Subcutaneous abdominal adipose tissue (tissue), 5 donors: ENCODE measurements at regions not wholly inside any gene's neighbourhood (a gene's known extent, or its start where the extent isn't known, plus 50 kb on each side); places are given as distances from the start of the nearest gene placed in this dataset.

Experiments
- H3K27ac ChIP-seq: one replicate; pipeline ENCODE4 v1.7.0; 2013; ENCODE audit warnings: low read depth, mild to moderate bottlenecking, inconsistent platforms, low read length, moderate library complexity
- H3K27me3 ChIP-seq, 5 donors: one replicate each; pipeline ENCODE4 v1.7.0; 2013; ENCODE audit warnings: low read length in 5 of 5, inconsistent platforms in 1 of 5; ENCODE audit not compliant: control insufficient read depth in 5 of 5, insufficient read depth in 4 of 5
- H3K36me3 ChIP-seq, 5 donors: one replicate each; pipeline ENCODE4 v1.7.0; 2013; ENCODE audit warnings: low read length in 5 of 5; ENCODE audit not compliant: control insufficient read depth in 5 of 5, insufficient read depth in 5 of 5
- H3K4me1 ChIP-seq, 5 donors: one replicate each; pipeline ENCODE4 v1.7.0; 2013; ENCODE audit warnings: low read length in 5 of 5, mild to moderate bottlenecking in 3 of 5, moderate library complexity in 1 of 5; ENCODE audit not compliant: control insufficient read depth in 5 of 5, insufficient read depth in 5 of 5
- H3K4me3 ChIP-seq, 5 donors: one replicate each; pipeline ENCODE4 v1.7.0; 2013; ENCODE audit warnings: low read length in 5 of 5, low read depth in 1 of 5
- H3K9ac ChIP-seq, 5 donors: one replicate each; pipeline ENCODE4 v1.7.0; 2013; ENCODE audit warnings: low read length in 5 of 5, mild to moderate bottlenecking in 4 of 5, moderate library complexity in 3 of 5
- H3K9me3 ChIP-seq, 5 donors: one replicate each; pipeline ENCODE4 v1.7.0; 2013; ENCODE audit warnings: low read length in 5 of 5; ENCODE audit not compliant: control insufficient read depth in 5 of 5
- donor health status: healthy.
- donor health status: healthy.
- donor health status: healthy.
- donor health status: healthy.
- donor health status: healthy.

GRCh38 chr11:25988178-25988577, 343.8 kb upstream of the ANO3 start:
- H3K9me3 ChIP-seq: no peaks in the 10 kb centered on the region
- peaks cover 0 to 15% (median 6%) of the 10 kb centered on the region in 5 donors for H3K4me1 ChIP-seq
- H3K27me3 ChIP-seq: no peaks in the 10 kb centered on the region
- no peak overlapping the region for H3K9ac ChIP-seq
- H3K4me3 ChIP-seq: no peak overlapping the region
- no peaks in the 10 kb centered on the region for H3K36me3 ChIP-seq
- H3K27ac ChIP-seq: no peak overlapping the region

GRCh38 chr11:25990406-25990805, 341.5 kb upstream of the ANO3 start:
- no peak overlapping the region for H3K27ac ChIP-seq
- H3K27me3 ChIP-seq: no peaks in the 10 kb centered on the region
- H3K36me3 ChIP-seq: no peaks in the 10 kb centered on the region
- no peak overlapping the region for H3K9ac ChIP-seq
- no peak overlapping the region for H3K4me3 ChIP-seq
- H3K4me1 ChIP-seq: peaks cover 0 to 15% (median 6%) of the 10 kb centered on the region in 5 donors
- H3K9me3 ChIP-seq: no peaks in the 10 kb centered on the region

- no peak overlapping the region for H3K27ac ChIP-seq
- no peaks in the 10 kb centered on the region for H3K27me3 ChIP-seq
- no peak overlapping the region for H3K9ac ChIP-seq
- peaks cover 0 to 15% (median 6%) of the 10 kb centered on the region in 5 donors for H3K4me1 ChIP-seq
- H3K9me3 ChIP-seq: no peaks in the 10 kb centered on the region
- H3K4me3 ChIP-seq: no peak overlapping the region
- no peaks in the 10 kb centered on the region for H3K36me3 ChIP-seq
Observed at GRCh38 chr11:25991476-25991875, 340.5 kb upstream of the ANO3 start.

DNA sequence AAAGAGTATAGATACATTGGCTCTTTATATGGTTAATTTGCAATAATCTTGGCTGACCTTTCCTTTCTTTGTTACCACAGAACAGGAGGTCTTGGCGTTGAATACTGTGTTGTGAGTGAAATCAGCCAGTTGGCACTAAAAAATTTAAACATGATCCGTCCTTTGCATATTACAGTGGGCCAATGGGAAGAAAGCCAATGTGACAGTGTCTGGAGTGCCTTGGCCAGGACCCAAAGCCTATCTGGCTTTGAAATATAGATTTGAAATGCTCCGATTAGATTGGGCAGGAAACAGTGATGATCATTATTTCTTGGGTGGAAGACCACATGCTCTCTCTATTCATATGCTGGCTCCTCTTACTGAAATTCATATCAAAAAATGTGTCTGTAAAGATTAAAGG, 339.6 kb upstream of the ANO3 start:
- no peak overlapping the region for H3K4me3 ChIP-seq

GRCh38 chr11:25993016-25993415, 338.9 kb upstream of the ANO3 start:
- H3K27ac ChIP-seq: no peak overlapping the region
- H3K27me3 ChIP-seq: no peaks in the 10 kb centered on the region
- H3K9ac ChIP-seq: no peak overlapping the region
- no peak overlapping the region for H3K4me3 ChIP-seq
- no peaks in the 10 kb centered on the region for H3K9me3 ChIP-seq
- peaks cover 0 to 14% (median 6%) of the 10 kb centered on the region in 5 donors for H3K4me1 ChIP-seq
- H3K36me3 ChIP-seq: no peaks in the 10 kb centered on the region

More for the DNA sequence above, 339.6 kb upstream of the ANO3 start:
- H3K4me1 ChIP-seq: peaks cover 0 to 15% (median 6%) of the 10 kb centered on the region in 5 donors
- no peak overlapping the region for H3K9ac ChIP-seq
- no peaks in the 10 kb centered on the region for H3K9me3 ChIP-seq
- H3K27me3 ChIP-seq: no peaks in the 10 kb centered on the region
- H3K27ac ChIP-seq: no peak overlapping the region
- H3K36me3 ChIP-seq: no peaks in the 10 kb centered on the region

- H3K9ac ChIP-seq: no peak overlapping the region
- H3K27ac ChIP-seq: no peak overlapping the region
- no peak overlapping the region for H3K4me3 ChIP-seq
- H3K36me3 ChIP-seq: no peaks in the 10 kb centered on the region
- no peaks in the 10 kb centered on the region for H3K4me1 ChIP-seq
- no peaks in the 10 kb centered on the region for H3K9me3 ChIP-seq
- no peaks in the 10 kb centered on the region for H3K27me3 ChIP-seq
Observed at GRCh38 chr11:26011474-26011873, 320.5 kb upstream of the ANO3 start.

GRCh38 chr11:26014456-26015115, 317.3 kb upstream of the ANO3 start:
- Histone ChIP-seq H3K9ac (no peak overlapping the region), H3K4me1 (no peaks in the 10 kb centered on the region), H3K27ac (no peak overlapping the region), H3K9me3 (no peaks in the 10 kb centered on the region), H3K4me3 (no peak overlapping the region), H3K27me3 (no peaks in the 10 kb centered on the region), H3K36me3 (no peaks in the 10 kb centered on the region)

DNA sequence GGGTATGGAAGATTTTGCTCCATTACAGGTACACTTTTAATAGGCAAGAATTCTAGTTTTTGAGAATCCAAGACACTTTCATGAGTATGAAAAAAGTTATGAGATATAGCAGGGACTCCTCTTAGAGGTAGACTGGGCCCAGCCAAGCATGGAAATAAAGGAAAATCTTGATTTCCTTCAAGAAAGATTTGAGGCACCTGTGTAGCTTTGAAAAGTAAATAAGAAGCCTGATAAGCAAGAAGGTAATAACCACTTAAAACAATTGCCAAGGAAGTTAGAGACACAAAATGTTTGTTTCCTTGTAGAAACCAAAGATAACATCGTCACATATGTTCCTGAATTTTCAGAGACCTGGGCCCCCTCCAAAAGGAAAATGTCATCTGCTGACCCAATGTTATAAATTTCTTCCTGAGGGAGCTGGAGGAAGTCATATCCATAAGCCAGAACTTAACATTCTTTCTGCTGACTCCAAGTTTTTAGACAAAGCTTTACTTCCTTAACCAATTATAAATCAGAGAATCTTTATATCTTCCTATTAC, 314.5 kb upstream of the ANO3 start:
- H3K9ac ChIP-seq: no peak overlapping the region
- no peaks in the 10 kb centered on the region for H3K27me3 ChIP-seq
- H3K9me3 ChIP-seq: no peaks in the 10 kb centered on the region
- no peak overlapping the region for H3K4me3 ChIP-seq
- H3K27ac ChIP-seq: no peak overlapping the region
- no peaks in the 10 kb centered on the region for H3K36me3 ChIP-seq
- H3K4me1 ChIP-seq: no peaks in the 10 kb centered on the region

GRCh38 chr11:26017903-26018302, 314.0 kb upstream of the ANO3 start:
- Histone ChIP-seq H3K27ac (no peak overlapping the region), H3K4me1 (no peaks in the 10 kb centered on the region)

DNA sequence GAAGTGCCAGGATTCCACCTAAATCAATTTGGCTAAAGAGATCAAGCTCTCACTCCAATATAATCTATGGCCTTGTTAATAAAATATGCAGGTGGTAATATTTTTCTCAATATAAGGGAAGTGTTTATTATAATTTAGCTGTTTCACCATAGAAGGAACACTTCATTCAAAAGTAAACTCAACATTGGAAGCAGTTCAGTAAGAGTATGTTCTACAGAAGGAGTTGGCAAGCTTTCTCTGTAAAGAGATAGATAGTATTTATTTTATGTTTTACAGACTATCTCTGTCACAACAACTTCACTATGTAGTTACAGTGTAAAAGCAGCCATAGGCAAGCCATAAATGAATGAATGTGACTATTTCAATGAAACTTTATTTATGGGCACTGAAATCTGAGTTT, 313.6 kb upstream of the ANO3 start:
- Histone ChIP-seq H3K4me3 (no peak overlapping the region), H3K9ac (no peak overlapping the region), H3K27me3 (no peaks in the 10 kb centered on the region), H3K4me1 (no peaks in the 10 kb centered on the region), H3K9me3 (no peaks in the 10 kb centered on the region), H3K36me3 (no peaks in the 10 kb centered on the region), H3K27ac (no peak overlapping the region)

More at GRCh38 chr11:26017903-26018302, 314.0 kb upstream of the ANO3 start:
- H3K9me3 ChIP-seq: no peaks in the 10 kb centered on the region
- no peaks in the 10 kb centered on the region for H3K27me3 ChIP-seq
- no peak overlapping the region for H3K4me3 ChIP-seq
- no peaks in the 10 kb centered on the region for H3K36me3 ChIP-seq
- no peak overlapping the region for H3K9ac ChIP-seq
